HG02571 (cell line): ENCODE measurements at regions not wholly inside any gene's neighbourhood (a gene's known extent, or its start where the extent isn't known, plus 50 kb on each side); places are given as distances from the start of the nearest gene placed in this dataset.
A peak's percentile ranks its signal among the peaks of the same experiment; 100 is the strongest.

Experiments used
- ATAC-seq: cut with Tn5 transposase; IDR thresholded peaks from one replicate; pipeline ENCODE4 v1.9.1; 2021; ENCODE audit warnings: mild to moderate bottlenecking, moderate library complexity; ENCODE audit not compliant: unreplicated experiment

DNA sequence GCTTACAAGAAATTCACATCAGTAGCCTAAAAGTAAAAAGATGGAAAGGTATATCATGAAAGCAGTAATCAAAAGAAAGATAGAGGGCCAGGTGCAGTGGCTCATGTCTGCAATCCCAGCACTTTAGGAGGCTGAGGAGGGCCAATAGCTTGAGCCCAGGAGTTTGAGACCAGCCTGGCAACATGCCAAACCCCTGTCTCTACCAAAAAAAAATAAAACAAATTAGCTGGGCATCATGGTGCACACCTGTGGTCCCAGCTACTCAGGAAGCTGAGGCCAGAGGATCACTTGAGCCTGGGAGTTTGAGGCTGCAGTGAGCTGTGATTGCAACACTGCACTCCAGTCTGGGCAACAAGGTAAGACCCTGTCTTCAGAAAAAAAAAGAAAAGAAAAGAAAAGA is 55.5 kb downstream of the GSPT2 start:
- no peak for ATAC-seq

DNA sequence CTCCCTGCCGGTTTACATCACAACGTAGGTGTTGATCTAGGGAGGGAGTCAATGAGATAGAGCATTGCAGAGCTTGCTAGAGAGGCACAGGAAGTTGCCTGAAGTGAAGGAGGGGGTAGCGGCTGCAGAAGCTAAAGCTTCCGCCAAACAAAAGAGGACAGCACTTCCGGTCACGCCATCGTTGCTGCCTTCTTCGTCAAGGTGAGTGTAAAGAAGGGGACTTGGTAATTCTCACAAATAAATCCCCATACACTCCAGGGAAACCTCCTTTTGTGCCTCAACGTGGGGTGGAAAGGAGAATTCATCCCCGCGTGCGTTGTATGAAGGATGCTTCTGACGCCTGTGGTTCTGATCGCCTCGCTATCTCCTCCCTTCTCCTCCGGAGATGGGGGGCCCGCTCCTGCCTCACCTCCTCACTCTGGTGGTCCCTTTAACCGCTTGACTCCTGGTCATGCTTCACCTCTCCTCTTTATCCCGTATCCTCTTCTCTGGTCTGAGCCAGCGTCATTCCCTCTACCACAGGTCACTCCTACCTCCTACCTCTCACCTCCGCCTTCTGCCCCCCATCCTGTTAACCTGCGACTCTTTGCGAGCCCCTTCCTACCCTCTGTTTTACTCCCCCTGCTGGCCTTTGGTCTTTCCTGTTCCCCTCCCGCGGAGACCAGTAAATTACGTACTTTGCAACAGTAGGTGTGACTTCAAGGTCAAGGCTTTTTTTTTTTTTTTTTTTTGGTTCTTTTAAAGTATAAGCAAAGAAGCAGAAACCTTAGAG is 59.9 kb downstream of the GSPT2 start:
- ATAC-seq = peak; percentile 92

DNA sequence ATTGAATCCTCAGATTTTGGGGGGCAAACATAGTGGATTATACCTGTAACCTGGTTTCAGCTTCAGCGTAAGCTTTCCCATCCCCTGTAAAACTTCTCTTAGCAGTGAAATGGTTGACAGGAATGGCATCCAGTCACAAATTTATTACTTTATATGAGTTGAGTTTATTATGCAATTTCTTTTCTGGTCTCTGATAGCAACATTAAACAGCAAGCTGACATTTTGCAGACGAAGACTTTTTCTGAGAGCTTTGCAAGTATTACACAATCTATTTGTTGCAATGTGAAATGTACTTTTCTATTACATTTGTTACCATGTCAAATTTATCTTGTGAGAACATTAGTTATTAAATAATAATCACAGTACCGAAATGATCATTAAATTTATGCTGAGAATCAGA is 60.6 kb downstream of the GSPT2 start:
- ATAC-seq = no peak

DNA sequence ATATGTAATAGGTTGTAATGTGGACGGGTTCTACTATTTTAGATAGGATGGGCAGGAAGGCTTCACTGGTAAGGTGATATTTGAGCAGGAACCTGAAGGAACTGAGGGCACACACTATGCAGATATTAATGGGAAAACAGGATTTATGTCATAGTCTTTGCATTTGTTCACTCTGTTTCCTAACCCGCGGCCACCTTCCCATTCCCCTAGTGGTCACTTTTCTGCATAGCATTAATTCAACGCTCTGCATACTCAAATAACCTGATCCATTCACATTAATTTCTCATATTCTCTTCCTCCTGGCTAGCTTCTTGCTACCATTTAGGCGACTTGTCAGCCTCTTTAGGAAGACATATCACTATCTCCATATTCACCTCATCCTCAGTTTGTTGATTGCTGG is 61.5 kb downstream of the GSPT2 start:
- no peak for ATAC-seq

DNA sequence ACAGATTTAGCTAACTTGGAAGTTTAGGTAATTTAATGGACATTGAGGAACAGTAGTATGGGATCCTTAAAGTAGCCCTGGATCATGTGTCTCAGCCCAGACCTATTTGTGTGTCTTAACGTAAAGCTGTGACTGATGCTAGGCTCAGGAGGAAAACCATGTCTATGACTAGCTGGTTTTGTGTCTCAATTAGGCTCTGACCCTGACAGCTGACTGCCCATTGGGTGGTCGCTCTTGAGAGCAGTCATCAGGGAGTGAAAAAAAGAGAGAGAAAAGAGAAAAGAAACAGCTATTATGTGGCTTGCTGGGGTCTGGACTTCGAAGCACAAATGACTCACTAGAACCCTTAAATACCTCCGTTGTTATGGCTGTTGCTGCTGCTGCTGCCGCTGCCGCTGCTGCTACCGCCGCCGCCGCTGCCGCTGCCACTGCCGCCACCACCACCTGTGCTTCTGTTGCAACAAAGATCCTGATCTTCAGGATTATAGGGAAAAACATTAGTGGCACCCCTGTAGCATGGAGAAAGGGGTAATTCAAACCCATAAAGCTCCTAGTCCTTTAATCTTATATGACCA is 70.7 kb downstream of the GSPT2 start:
- ATAC-seq = no peak

DNA sequence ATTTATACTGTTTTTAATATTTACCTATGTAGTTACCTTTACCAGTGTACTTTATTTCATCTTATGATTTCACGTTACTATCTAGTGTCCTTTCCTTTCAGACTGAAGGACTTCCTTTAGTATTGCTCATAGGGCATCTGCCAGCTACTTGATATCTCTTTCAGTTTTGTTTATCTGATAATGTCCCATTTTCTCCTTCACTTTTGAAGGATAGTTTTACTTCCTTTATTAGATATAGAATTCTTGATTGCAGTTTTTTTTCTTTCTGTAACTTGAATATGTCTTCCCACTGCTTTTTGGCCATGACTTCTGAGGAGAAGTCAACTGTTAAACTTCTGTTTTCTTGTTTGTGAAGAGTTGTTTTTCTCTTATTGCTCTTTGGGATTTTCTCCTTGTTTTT is 69.4 kb upstream of the MAGED1 start:
- ATAC-seq = no peak

DNA sequence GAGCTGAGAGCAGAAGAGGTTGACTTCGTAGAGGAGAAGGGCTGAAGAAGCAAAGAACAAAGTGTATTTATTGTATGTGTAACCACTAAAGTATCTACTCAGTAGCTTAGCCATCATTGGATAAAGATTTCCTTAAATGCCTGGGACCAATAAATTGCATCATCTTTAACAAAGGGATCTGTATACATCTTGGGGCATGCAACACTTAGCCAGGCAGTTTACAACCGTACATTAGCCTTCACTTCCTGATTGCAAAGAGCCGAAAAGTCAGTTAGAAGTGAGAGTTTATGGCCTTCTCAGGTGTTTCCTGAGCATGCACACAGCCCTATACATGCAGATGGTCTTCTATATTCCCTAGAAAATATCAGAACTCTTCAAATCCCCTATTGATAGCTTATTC is 68.0 kb upstream of the MAGED1 start:
- no peak for ATAC-seq

DNA sequence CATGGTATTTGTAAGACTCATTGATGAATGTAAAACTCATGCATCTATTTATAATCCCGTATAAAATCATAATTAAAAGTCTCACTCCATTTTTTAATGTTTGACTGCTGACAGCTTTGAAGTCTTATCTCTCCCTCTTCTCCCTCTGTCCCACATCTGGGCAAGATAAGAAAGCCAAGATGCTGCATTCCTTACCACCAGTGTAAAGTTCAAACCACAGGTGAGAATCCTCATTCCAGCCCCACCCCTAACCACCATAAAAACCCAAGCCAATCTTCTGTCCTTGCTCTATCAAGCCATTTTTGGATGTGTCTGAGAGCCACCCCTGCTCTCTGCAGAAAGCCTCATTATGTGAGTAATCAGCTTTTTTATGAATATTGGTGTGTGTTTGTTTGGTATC is 59.3 kb upstream of the MAGED1 start:
- ATAC-seq = no peak

DNA sequence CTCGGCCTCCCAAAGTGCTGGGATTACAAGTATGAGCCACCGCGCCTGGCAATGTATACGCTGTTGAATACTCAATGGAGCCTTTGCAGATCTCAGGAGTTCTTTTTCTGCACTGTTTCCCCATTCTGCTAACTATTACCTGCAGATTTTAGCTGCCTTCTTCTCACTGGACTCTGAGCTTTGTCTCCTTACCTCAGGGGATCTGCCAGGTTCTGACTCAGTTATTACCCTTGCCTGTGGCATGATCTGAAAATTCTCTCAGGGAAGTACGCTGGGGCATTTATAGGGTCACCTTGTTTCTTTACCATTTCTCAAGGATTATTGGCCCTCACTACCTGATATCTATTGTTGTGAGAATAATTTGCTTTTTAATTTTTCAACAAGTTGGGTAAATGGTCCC is 56.6 kb upstream of the MAGED1 start:
- ATAC-seq = no peak

DNA sequence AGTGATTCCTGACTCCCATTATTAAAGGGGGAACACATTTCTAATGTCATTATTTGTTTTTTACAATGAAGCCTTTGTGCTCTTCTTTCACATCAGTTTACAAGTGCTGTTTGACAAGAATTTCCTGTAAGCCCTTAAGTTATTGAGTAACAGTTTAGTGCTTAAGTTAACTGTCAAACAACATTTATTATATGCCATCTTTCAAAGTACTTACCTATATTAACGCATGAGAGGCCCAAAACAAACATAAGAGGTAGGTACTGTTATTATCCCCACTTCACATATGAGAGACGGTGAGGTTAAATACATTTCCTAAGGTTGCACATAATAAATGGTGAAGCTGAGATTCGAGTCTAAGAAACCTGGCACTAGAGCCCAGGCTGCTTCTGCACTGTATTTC is 56.0 kb upstream of the MAGED1 start:
- no peak for ATAC-seq

DNA sequence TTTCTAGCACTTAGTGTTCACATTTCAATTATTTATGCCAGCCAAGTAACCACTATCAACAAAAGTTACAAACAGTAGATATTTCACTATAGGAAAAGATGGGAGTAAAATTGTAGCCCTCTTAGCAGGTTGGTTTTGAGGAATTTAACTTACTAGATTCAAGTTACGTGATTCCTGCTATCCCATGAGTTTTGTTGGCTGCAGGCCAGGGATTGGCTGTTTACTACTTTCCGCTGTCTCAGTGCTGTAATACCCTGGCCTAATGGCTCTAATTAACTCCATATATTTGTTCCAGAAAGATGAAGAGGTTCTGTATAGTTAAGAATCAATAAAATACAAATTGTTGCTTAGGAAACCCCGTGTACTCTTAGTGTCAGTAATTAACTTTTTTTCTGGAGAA is 55.5 kb upstream of the MAGED1 start:
- no peak for ATAC-seq
